ENCODE measurements at regions not wholly inside any gene's neighbourhood (a gene's known extent, or its start where the extent isn't known, plus 50 kb on each side); places are given as distances from the start of the nearest gene placed in this dataset.
"Not testable (repeated sequence)": the region's sequence is repeated elsewhere in the genome, so short reads cannot be mapped to it uniquely, and the experiment has no call there.

DNA sequence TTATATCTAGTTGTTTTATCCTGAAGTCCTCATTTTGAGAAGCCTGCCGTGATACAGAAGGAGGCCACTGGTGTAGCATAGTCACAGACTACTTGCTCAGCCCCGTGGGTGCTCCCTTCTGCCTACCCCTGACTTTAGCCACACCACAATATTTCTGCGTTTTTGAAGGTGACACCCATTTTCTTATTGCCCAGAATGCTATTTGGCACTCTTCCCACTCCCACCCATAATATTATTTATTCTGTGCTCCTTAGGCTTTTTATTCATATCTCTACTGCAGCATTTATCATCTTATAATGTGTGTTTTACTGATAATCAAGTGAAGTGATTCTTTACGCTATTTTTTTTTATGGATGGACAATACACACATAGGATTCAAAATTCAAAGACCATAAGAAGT, 107.3 kb downstream of the OR2B2 start:
- no peak for DNase-seq (ENCODE audit: low spot score)
- H3K9ac ChIP-seq (ENCODE audit: low read depth, low read length, poor library complexity): no peak overlapping the region

DNA sequence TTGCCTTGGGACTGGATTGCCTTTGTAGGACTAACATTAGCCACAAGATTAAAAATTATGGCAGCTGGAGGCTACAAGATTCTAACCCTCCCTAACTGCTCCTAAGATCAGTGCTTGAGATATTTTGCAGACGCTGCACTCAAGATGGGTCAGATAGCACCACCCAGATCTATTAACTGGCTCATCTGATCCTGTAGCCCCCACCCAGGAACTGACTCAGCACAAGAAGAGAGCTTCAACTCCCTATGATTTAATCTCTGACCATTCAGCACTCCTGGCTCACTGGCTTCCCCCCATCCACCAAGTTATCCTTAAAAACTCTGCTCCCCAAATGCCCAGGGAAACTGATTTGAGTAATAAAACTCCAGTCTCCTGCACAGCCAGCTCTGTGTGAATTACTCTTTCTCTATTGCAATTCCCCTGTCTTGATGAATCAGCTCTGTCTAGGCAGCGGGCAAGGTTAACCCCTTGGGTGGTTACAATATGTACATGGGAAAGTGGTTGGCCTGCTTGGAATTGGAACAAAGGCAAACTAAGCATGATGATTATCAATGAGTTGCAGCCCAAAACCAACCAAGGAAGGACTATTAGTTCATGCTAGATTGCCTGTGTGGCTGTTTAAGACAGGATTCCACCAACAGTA, 111.3 kb downstream of the OR2B2 start:
- no peak overlapping the region for H2AK5ac ChIP-seq (ENCODE audit: low read depth, low read length)
- H2AFZ ChIP-seq (ENCODE audit: low read length): no peak overlapping the region
- H3K79me1 ChIP-seq (ENCODE audit: low read depth, low read length): no peaks in the 10 kb centered on the region
- no peak overlapping the region for H2BK15ac ChIP-seq (ENCODE audit: low read length)
- no peak overlapping the region for H2BK12ac ChIP-seq (ENCODE audit: low read length)
- H3K23ac ChIP-seq (ENCODE audit: low read depth, low read length, poor library complexity): no peak overlapping the region
- H4K91ac ChIP-seq (ENCODE audit: low read depth, low read length, poor library complexity): no peak overlapping the region
- H2BK120ac ChIP-seq (ENCODE audit: low read depth, low read length): no peak overlapping the region
- no peak overlapping the region for H2BK5ac ChIP-seq (ENCODE audit: low read length)
- H3K4me2 ChIP-seq (ENCODE audit: insufficient read depth, low read length, poor library complexity, severe bottlenecking): no peak overlapping the region
- no peak overlapping the region for H4K8ac ChIP-seq (ENCODE audit: low read depth, low read length)
- no peaks in the 10 kb centered on the region for H3K36me3 ChIP-seq (replicated peaks in 1 of 2; ENCODE audit: control insufficient read depth in 2 of 2, insufficient read depth in 2 of 2, low read length in 2 of 2)
- no peak overlapping the region for H3K9ac ChIP-seq (ENCODE audit: low read depth, low read length, poor library complexity)
- H3K27me3 ChIP-seq (ENCODE audit: control insufficient read depth in 3 of 3, insufficient read depth in 3 of 3, low read depth in 1 of 3, low read length in 3 of 3): no peaks in the 10 kb centered on the region
- no peak overlapping the region for H3K4ac ChIP-seq (ENCODE audit: low read length)
- H3K14ac ChIP-seq (ENCODE audit: low read length): no peak overlapping the region
- no peak for DNase-seq (ENCODE audit: low spot score)
- no peak overlapping the region for H3K4me3 ChIP-seq (ENCODE audit: low read length in 2 of 2)
- H3K4me1 ChIP-seq (ENCODE audit: control insufficient read depth in 2 of 2, insufficient read depth in 1 of 2, low read depth in 1 of 2, low read length in 2 of 2): peaks cover 0 to 6% of the 10 kb centered on the region in 2 donors
- no peak overlapping the region for H3K27ac ChIP-seq (replicated peaks; ENCODE audit: low read length)
- H3K18ac ChIP-seq (ENCODE audit: low read length): no peak overlapping the region
- no peaks in the 10 kb centered on the region for H3K9me3 ChIP-seq (replicated peaks in 1 of 2; ENCODE audit: control insufficient read depth in 2 of 2, insufficient read depth in 1 of 2, low read depth in 1 of 2, low read length in 2 of 2)
- no CpG with 5 or more reads among the region's 2 CpGs for WGBS, 2 donors (ENCODE audit: extremely low coverage in 2 of 2, insufficient read length in 2 of 2, insufficient replicate concordance in 1 of 2)

More for the DNA sequence above, 107.3 kb downstream of the OR2B2 start:
- no peak overlapping the region for H2BK15ac ChIP-seq (ENCODE audit: low read length)
- H4K8ac ChIP-seq (ENCODE audit: low read depth, low read length): no peak overlapping the region
- no peak overlapping the region for H3K4ac ChIP-seq (ENCODE audit: low read length)
- H2AFZ ChIP-seq (ENCODE audit: low read length): no peak overlapping the region
- no peak overlapping the region for H4K91ac ChIP-seq (ENCODE audit: low read depth, low read length, poor library complexity)
- WGBS, 2 donors (ENCODE audit: extremely low coverage in 2 of 2, insufficient read length in 2 of 2, insufficient replicate concordance in 1 of 2): no CpG with 5 or more reads among the region's 4 CpGs
- H3K4me3 ChIP-seq (ENCODE audit: low read length in 2 of 2): no peak overlapping the region
- no peaks in the 10 kb centered on the region for H3K9me3 ChIP-seq (replicated peaks in 1 of 2; ENCODE audit: control insufficient read depth in 2 of 2, insufficient read depth in 1 of 2, low read depth in 1 of 2, low read length in 2 of 2)
- H3K79me1 ChIP-seq (ENCODE audit: low read depth, low read length): no peaks in the 10 kb centered on the region
- H3K27me3 ChIP-seq (ENCODE audit: control insufficient read depth in 3 of 3, insufficient read depth in 3 of 3, low read depth in 1 of 3, low read length in 3 of 3): no peaks in the 10 kb centered on the region
- H3K4me2 ChIP-seq (ENCODE audit: insufficient read depth, low read length, poor library complexity, severe bottlenecking): no peak overlapping the region
- H2BK5ac ChIP-seq (ENCODE audit: low read length): no peak overlapping the region
- H3K14ac ChIP-seq (ENCODE audit: low read length): no peak overlapping the region
- H2BK120ac ChIP-seq (ENCODE audit: low read depth, low read length): no peak overlapping the region
- no peak overlapping the region for H3K27ac ChIP-seq (replicated peaks; ENCODE audit: low read length)
- no peak overlapping the region for H3K23ac ChIP-seq (ENCODE audit: low read depth, low read length, poor library complexity)
- H3K18ac ChIP-seq (ENCODE audit: low read length): no peak overlapping the region
- peaks cover 0 to 1% of the 10 kb centered on the region in 2 donors for H3K4me1 ChIP-seq (ENCODE audit: control insufficient read depth in 2 of 2, insufficient read depth in 1 of 2, low read depth in 1 of 2, low read length in 2 of 2)
- no peak overlapping the region for H2BK12ac ChIP-seq (ENCODE audit: low read length)
- no peaks in the 10 kb centered on the region for H3K36me3 ChIP-seq (replicated peaks in 1 of 2; ENCODE audit: control insufficient read depth in 2 of 2, insufficient read depth in 2 of 2, low read length in 2 of 2)
- no peak overlapping the region for H2AK5ac ChIP-seq (ENCODE audit: low read depth, low read length)

DNA sequence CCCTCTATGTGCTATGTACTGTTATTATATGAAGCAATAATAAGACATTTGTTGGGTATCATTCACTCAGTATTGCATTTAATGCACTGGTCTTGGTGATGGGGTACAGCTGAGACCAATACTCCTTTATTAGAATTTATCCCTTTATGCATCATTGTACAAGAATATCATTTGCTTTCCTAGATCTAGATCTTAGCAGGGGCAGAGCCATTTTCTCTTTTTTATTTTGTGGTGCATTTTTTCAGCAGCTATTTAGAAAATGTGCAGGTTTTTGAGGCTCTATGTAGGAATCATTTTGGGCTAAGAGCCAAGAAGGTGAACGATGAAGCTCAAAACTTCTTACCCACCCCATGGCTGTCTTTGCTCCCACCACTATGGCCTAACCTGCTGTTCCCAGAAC, 114.2 kb downstream of the OR2B2 start:
- no peak overlapping the region for H3K18ac ChIP-seq (ENCODE audit: low read length)
- no peaks in the 10 kb centered on the region for H3K79me1 ChIP-seq (ENCODE audit: low read depth, low read length)
- H3K27ac ChIP-seq (replicated peaks; ENCODE audit: low read length): no peak overlapping the region
- no peak overlapping the region for H2BK15ac ChIP-seq (ENCODE audit: low read length)
- H3K9ac ChIP-seq (ENCODE audit: low read depth, low read length, poor library complexity): no peak overlapping the region
- H4K8ac ChIP-seq (ENCODE audit: low read depth, low read length): no peak overlapping the region
- WGBS, 2 donors (ENCODE audit: extremely low coverage in 2 of 2, insufficient read length in 2 of 2, insufficient replicate concordance in 1 of 2): no CpG with 5 or more reads among the region's 1 CpG
- no peak overlapping the region for H3K4ac ChIP-seq (ENCODE audit: low read length)
- H3K4me1 ChIP-seq (ENCODE audit: control insufficient read depth in 2 of 2, insufficient read depth in 1 of 2, low read depth in 1 of 2, low read length in 2 of 2): peaks cover 1 to 6% of the 10 kb centered on the region in 2 donors
- no peak overlapping the region for H3K14ac ChIP-seq (ENCODE audit: low read length)
- H4K91ac ChIP-seq (ENCODE audit: low read depth, low read length, poor library complexity): no peak overlapping the region
- no peaks in the 10 kb centered on the region for H3K27me3 ChIP-seq (ENCODE audit: control insufficient read depth in 3 of 3, insufficient read depth in 3 of 3, low read depth in 1 of 3, low read length in 3 of 3)
- DNase-seq (ENCODE audit: low spot score): no peak
- H2BK5ac ChIP-seq (ENCODE audit: low read length): no peak overlapping the region
- H3K9me3 ChIP-seq (replicated peaks in 1 of 2; ENCODE audit: control insufficient read depth in 2 of 2, insufficient read depth in 1 of 2, low read depth in 1 of 2, low read length in 2 of 2): no peaks in the 10 kb centered on the region
- no peaks in the 10 kb centered on the region for H3K36me3 ChIP-seq (replicated peaks in 1 of 2; ENCODE audit: control insufficient read depth in 2 of 2, insufficient read depth in 2 of 2, low read length in 2 of 2)
- H2BK120ac ChIP-seq (ENCODE audit: low read depth, low read length): no peak overlapping the region
- H2AK5ac ChIP-seq (ENCODE audit: low read depth, low read length): no peak overlapping the region
- H3K4me3 ChIP-seq (ENCODE audit: low read length in 2 of 2): no peak overlapping the region
- H2BK12ac ChIP-seq (ENCODE audit: low read length): no peak overlapping the region
- no peak overlapping the region for H2AFZ ChIP-seq (ENCODE audit: low read length)
- no peak overlapping the region for H3K4me2 ChIP-seq (ENCODE audit: insufficient read depth, low read length, poor library complexity, severe bottlenecking)
- H3K23ac ChIP-seq (ENCODE audit: low read depth, low read length, poor library complexity): no peak overlapping the region

DNA sequence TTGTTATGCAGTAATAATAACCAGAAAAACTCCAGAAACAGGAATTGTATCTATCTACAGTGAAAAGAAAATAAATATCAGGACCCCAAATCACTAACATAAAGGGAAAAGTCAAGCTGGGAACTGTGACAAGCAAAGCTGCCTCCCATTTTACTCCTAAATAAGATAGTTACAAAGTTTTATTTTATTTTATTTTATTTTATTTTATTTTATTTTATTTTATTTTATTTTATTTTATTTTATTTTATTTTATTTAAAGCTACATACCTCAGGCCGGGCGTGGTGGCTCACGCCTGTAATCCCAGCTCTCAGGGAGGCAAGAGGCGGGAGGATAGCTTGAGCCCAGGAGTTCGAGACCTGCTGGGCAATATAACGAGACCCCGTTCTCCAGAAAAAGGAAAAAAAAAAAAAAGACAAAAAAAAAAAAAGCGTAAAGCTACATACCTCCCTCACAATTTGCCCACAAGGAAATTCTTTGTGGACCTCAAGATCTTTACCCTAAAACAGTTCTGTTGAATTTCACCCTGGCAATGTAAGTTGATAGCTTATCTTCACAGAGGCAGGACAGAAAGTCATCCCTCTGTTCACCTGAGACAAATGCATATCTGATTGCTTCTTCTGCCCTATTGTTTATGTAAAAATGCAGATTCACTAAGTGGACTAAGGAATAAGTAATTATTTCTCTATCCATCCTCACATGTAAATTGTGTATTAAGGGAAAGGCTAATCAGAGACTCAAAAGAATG, 115.3 kb downstream of the OR2B2 start:
- H2AK5ac ChIP-seq (ENCODE audit: low read depth, low read length); H4K91ac ChIP-seq (ENCODE audit: low read depth, low read length, poor library complexity); H4K8ac ChIP-seq (ENCODE audit: low read depth, low read length); H2BK15ac ChIP-seq (ENCODE audit: low read length); H3K9me3 ChIP-seq (replicated peaks in 1 of 2; ENCODE audit: control insufficient read depth in 2 of 2, insufficient read depth in 1 of 2, low read depth in 1 of 2, low read length in 2 of 2); H3K27me3 ChIP-seq (ENCODE audit: control insufficient read depth in 3 of 3, insufficient read depth in 3 of 3, low read depth in 1 of 3, low read length in 3 of 3); H3K4ac ChIP-seq (ENCODE audit: low read length); DNase-seq (ENCODE audit: low spot score); H3K79me1 ChIP-seq (ENCODE audit: low read depth, low read length); H3K23ac ChIP-seq (ENCODE audit: low read depth, low read length, poor library complexity); H2BK12ac ChIP-seq (ENCODE audit: low read length); H3K18ac ChIP-seq (ENCODE audit: low read length); H3K27ac ChIP-seq (replicated peaks; ENCODE audit: low read length); H3K36me3 ChIP-seq (replicated peaks in 1 of 2; ENCODE audit: control insufficient read depth in 2 of 2, insufficient read depth in 2 of 2, low read length in 2 of 2); H3K14ac ChIP-seq (ENCODE audit: low read length); H3K4me2 ChIP-seq (ENCODE audit: insufficient read depth, low read length, poor library complexity, severe bottlenecking); H3K4me1 ChIP-seq (ENCODE audit: control insufficient read depth in 2 of 2, insufficient read depth in 1 of 2, low read depth in 1 of 2, low read length in 2 of 2); H2BK120ac ChIP-seq (ENCODE audit: low read depth, low read length); H3K9ac ChIP-seq (ENCODE audit: low read depth, low read length, poor library complexity); H2BK5ac ChIP-seq (ENCODE audit: low read length); H3K4me3 ChIP-seq (ENCODE audit: low read length in 2 of 2): not testable (repeated sequence)
- WGBS, 2 donors (ENCODE audit: extremely low coverage in 2 of 2, insufficient read length in 2 of 2, insufficient replicate concordance in 1 of 2): no CpG with 5 or more reads among the region's 8 CpGs
- peak overlapping the region; percentile 88 for H2AFZ ChIP-seq (ENCODE audit: low read length)
